Cardiac septum (tissue), 1 donor: ENCODE measurements at regions not wholly inside any gene's neighbourhood (a gene's known extent, or its start where the extent isn't known, plus 50 kb on each side); places are given as distances from the start of the nearest gene placed in this dataset.
"Not testable (repeated sequence)": the region's sequence is repeated elsewhere in the genome, so short reads cannot be mapped to it uniquely, and the experiment has no call there.

Source experiments
- DNase-seq: peaks from one replicate; pipeline ENCODE4 v3.0.0-alpha.2; 2020; ENCODE audit warnings: low spot score
- intact Hi-C: fragments of 100-400 bp; cut with DNase I; formaldehyde crosslinking; loops from one replicate; pipeline ENCODE4 v1.14.0; 2022
- donor health status: DM: no; HTN: no; CAD: no.

DNA sequence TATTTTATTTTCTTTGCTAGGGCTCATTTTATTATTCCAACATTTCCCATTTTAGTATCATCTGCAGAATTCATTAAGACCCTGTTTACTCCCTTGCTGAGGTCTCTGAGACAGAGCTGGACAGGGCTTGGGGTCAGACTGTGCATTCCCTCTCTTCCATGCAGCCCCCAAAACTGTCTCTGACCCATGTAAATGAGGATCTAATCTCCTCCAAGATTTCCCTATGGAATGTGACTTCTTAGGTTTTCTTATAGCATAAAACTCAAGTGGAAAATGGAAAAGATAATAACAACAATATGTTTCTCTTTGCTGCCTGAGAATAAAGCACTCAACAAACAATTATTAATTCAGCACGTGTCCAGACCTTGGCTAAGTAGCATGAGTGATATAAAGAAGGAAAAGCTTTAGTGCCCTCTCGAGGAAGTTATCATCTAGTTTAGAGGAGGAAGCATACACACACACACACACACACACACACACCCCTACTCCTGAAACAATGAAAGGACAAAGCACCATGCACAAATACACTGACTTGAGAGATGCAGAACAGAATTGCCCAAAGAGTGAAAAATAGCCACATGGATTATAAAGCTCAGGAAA lies 815.5 kb downstream of the BCKDHB start:
- intact Hi-C loops, result no loop called here
- DNase-seq, result no peak

DNA sequence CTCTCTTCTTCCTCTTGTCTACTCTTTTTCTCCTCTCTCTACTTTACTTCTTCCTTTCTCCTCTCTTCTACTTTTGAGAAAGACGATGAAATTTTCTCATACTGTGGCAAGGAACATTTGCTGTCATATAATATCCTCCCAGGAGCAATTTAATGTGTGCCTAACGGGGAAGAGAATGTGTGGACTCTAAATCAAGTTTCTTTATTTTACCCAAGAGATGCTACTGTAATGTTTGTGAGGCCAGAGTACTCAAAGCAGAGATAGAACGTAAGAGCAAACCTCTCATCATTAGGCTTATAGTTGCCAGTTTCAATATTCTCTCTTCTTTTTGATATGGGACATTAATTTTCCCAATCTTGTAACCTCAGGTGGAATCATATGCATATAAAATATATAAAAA lies 801.4 kb downstream of the BCKDHB start:
- intact Hi-C loops, result no loop called here
- DNase-seq, result no peak

- intact Hi-C loops, result no loop called here
These were observed 797.2 kb downstream of the BCKDHB start for GRCh38 chr6:80903711-80904110.

GRCh38 chr6:80886475-80886874 lies 780.0 kb downstream of the BCKDHB start:
- intact Hi-C loops, result no loop called here
- no peak for DNase-seq

More at GRCh38 chr6:80903711-80904110, 797.2 kb downstream of the BCKDHB start:
- DNase-seq, result no peak

- no peak for DNase-seq
- intact Hi-C loops, result no loop called here
These were observed 766.5 kb downstream of the BCKDHB start for GRCh38 chr6:80872951-80873308.

- DNase-seq, result no peak
These were observed 765.9 kb downstream of the BCKDHB start for GRCh38 chr6:80872199-80872950.

GRCh38 chr6:80862756-80863155 lies 756.3 kb downstream of the BCKDHB start:
- no peak for DNase-seq
- intact Hi-C loops, result no loop called here

More at GRCh38 chr6:80872199-80872950, 765.9 kb downstream of the BCKDHB start:
- intact Hi-C loops, result no loop called here

DNA sequence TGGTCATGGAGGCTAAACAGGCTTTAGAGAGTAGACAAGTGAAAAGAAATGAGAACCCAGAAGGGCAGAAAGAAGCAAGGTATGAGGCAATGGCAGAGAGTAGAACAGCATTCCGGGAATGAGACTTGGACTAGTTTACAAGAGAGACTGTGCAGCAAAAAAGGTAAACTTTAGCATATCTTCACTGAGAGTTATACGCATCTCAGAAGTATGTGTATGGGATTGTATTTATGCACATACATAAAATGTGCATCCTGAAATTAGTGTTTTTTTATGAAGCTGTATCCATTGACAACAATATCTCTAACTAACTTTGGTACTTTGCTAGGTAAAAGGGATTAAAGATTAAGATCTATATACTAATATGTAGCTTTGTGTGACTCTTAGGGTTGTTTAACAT lies 753.6 kb downstream of the BCKDHB start:
- intact Hi-C loops, result no loop called here
- no peak for DNase-seq

DNA sequence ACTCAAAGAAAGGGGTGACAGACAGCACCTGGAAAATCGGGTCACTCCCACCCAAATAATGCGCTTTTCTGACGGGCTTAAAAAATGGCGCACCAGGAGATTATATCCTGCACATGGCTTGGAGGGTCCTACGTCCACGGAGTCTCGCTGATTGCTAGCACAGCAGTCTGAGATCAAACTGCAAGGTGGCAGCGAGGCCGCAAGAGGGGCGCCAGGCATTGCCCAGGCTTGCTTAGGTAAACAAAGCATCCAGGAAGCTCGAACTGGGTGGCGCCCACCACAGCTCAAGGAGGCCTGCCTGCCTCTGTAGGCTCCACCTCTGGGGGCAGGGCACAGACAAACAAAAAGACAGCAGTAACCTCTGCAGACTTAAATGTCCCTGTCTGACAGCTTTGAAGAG lies 741.5 kb downstream of the BCKDHB start:
- DNase-seq, intact Hi-C loops: not testable (repeated sequence)

GRCh38 chr6:80832337-80832736 lies 725.9 kb downstream of the BCKDHB start:
- intact Hi-C loops, result no loop called here
- no peak for DNase-seq

DNA sequence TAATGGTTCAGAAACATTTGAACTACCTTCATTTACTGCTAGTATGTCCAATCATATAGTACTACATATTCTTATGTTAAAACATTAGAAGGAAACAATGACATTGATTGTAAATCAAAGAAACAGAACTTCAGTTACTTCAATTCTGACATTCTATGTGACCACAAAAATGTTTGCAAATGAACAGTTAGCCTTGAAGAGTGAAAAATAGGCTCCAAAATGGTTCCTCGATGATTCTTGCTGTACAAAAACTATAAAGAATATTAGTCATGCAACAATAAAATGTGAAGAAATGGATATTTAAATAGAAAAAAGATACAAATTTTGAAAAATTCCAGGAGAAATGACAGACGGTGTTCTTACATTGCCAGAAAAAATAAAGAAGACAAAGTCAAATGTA lies 686.9 kb downstream of the BCKDHB start:
- intact Hi-C loops, result no loop called here
- DNase-seq, result no peak

DNA sequence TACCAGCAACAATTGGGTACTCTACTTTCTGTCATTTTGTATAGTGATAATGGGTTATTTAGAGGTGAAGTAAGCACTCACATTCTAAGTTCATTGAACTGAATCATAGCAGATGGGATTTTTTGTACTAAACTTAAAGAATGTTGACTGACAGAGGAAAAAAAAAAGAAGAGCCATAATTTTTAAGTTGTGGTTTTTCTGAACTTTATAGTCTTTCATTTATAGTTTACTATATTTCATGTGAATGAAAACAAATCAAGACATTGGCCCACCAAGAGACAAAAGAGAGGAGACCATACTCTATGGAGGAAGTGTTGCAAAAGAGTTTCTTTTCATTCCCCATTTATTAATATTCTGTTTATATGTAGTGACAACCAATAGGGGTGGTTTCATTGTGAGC lies 685.7 kb downstream of the BCKDHB start:
- intact Hi-C loops, result no loop called here
- no peak for DNase-seq

DNA sequence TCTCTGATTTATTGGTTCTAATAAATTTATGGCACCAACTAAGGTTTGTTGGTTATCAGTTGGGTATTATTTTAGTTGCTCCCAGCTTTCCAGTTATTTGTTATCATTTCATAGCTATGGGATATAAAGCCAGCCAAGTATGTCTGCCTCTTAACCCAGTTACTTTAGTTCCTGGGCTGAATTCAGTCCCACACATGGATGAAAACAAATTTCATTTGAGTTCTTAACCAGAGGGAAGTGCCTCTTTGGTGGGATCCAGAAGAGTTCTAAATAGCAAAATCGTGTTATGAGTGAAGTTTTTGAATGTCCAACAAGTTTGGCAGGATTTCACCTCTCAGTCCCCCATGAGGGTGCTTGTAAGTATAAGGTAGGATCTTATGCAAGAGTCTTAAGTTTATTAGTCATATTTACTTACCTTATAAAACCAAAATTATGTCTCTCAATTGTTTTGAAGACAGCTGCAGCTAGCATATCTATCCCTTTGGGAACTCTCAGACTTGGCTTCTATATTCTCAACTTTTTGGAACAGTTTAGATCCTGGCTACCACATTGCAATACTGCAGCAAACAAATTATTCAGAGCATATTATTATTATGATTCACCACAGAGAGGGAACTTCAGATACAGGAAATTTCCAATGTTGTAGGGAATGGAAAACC lies 683.6 kb downstream of the BCKDHB start:
- intact Hi-C loops, result no loop called here
- no peak for DNase-seq

DNA sequence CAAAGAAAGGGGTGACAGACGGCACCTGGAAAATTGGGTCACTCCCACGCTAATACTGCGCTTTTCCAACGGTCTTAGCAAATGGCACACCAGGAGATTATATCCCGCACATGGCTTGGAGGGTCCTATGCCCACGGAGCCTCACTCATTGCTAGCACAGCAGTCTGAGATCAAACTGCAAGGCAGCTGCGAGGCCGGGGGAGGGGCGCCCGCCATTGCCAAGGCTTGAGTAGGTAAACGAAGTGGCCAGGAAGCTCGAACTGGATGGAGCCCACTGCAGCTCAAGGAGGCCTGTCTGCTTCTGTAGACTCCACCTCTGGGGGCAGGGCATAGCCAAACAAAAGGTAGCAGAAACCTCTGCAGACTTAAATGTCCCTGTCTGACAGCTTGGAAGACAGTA lies 676.8 kb downstream of the BCKDHB start:
- DNase-seq, intact Hi-C loops: not testable (repeated sequence)

DNA sequence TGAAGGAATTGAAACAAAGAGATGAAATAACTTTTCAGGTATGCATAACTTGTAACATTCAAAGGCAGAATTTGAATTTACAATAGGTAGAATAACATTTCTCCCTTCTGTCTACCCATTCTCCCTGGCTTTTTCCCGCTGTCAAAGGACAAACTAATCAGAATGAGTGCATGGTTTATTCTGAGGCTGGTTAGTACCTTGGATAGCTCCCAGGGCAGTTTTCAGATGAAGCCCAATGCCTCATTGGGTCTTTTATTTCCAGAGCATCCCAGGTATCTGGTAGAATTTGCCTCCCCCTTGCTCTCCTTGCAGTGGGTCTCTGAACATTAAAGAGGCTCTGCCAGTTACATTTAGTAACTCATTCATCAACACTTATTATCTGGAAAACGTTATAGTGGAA lies 665.5 kb downstream of the BCKDHB start:
- no peak for DNase-seq
- intact Hi-C loops, result no loop called here

DNA sequence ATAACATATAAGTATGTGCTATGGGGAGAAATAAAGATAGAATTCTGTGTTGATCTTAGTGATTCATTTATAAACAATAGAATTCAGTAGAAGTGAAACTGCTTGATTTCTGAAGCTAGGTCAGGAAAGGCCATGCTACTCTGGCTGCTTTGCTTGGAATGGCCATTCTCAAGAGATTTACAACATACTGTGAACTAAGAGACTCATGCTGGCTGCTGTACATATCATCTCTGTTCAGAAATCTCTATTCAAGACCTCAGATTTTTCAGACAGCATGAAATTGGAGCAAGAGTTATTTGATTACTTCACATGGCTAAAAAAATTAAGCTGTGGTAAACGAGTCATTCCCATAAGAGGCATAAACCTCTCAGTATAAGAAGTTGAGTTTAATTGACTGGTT lies 662.6 kb downstream of the BCKDHB start:
- intact Hi-C loops, result no loop called here
- DNase-seq, result no peak

DNA sequence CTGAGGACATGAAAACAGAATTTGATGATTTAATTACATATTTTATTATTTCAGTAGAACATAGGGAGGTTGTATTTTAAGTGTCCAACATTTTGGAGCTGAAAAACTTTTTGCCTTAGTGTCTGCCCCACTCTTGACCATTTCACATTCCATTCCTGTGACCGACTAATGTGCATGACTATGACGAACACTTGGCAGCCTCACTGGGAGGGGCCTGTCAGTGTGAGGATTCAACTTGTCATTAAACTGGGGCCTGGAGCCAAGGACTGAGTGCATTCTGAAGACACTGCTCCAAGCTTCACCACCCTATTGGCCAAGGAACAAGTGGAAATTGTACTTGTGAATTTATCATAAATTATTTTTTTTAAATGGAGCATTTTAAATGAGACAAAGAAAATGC lies 661.3 kb downstream of the BCKDHB start:
- no peak for DNase-seq
- intact Hi-C loops, result no loop called here

- DNase-seq, result no peak
- intact Hi-C loops, result no loop called here
These were observed 637.7 kb downstream of the BCKDHB start for GRCh38 chr6:80744213-80744612.

DNA sequence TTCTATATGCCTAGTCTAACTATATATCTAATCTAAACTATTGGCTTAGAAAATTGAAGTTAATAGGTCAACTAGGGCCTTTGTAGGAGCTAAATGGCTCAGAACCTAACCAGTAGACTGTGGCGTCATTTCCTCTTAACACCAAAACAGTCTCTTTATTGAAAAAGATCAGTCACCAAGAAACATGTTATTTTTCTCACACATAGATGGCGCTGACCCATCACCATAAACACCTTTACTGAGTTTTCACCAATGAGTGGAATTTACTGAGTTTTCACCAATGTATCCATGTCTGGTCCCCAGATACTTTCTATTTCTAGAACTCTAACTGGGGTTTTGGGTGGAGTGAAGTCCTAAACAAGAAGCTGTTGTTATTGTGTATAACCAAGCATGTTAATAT lies 636.0 kb downstream of the BCKDHB start:
- DNase-seq, result no peak
- intact Hi-C loops, result no loop called here

GRCh38 chr6:80733641-80734040 lies 627.2 kb downstream of the BCKDHB start:
- intact Hi-C loops, result no loop called here
- DNase-seq, result no peak

DNA sequence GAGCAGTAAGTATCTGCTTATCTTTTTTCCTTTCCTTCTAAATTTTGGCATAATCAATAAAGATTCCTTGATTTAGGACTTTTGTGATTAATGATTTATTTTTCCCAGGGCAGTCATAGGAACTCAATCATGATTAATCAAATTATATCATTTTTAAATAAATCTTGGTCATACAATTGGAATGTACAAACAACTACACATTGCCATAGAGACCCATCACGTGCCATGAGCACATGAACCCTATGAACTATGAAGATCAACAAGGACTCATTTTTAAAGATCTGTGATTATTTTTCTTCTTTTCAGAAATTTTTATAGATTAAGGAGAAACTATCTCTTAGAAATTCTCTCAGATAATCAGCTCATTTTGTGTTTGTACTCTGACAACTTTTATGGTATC lies 622.4 kb downstream of the BCKDHB start:
- no peak for DNase-seq
- intact Hi-C loops, result no loop called here
